Endothelial cell of umbilical vein (primary cell): ENCODE measurements at regions not wholly inside any gene's neighbourhood (a gene's known extent, or its start where the extent isn't known, plus 50 kb on each side); places are given as distances from the start of the nearest gene placed in this dataset.

Experiments
- BruUV-seq: library from RNA; stranded (reverse); fragments of 400-500 nt; replicated peaks from 2 replicates; lab custom pipeline; 2021; lab: Mats Ljungman, UMichigan
- CTCF ChIA-PET: fragments of 300-600, 350-600 bp; sonication (Branson Sonifier 250); formaldehyde crosslinking; loops from one replicate; lab custom pipeline; 2021; ENCODE audit warnings: antibody characterized with exemption, inconsistent platforms; lab: Charles Lee
- POLR2A ChIA-PET: fragments of 300-600, 350-600 bp; sonication (Branson Sonifier 250); formaldehyde crosslinking; loops from one replicate; lab custom pipeline; 2021; ENCODE audit warnings: antibody characterized with exemption, inconsistent platforms; lab: Charles Lee
- DNase-seq: peaks from one replicate; pipeline ENCODE4 v3.0.0-alpha.2; 2011; ENCODE audit warnings: low read depth, low spot score
- FAIRE-seq: peaks from 2 replicates; lab custom pipeline; 2011; peaks lifted over from hg19 to GRCh38; lab: Jason Lieb, UNC
- H2AFZ ChIP-seq: 2 replicates; pipeline ENCODE4 v1.6.0; 2012; ENCODE audit warnings: low read depth, low read length, control low read depth, inconsistent platforms
- H3K27ac ChIP-seq: 2 replicates; pipeline ENCODE4 v1.5.1; 2011; ENCODE audit warnings: low read depth, mild to moderate bottlenecking, control low read depth, low read length, moderate library complexity; ENCODE audit not compliant: insufficient read depth
- H3K27me3 ChIP-seq, 2 experiments: 2 replicates each; pipeline versions ENCODE4 v1.6.0 to v1.6.1; 2011; ENCODE audit warnings: low read length in 2 of 2, mixed read lengths in 1 of 2; ENCODE audit not compliant: control insufficient read depth in 2 of 2, insufficient read depth in 2 of 2
- H3K36me3 ChIP-seq, 2 experiments: 2 replicates in 1 of 2; 3 replicates in 1 of 2; pipeline ENCODE4 v1.5.1; 2011; ENCODE audit warnings: low read length in 2 of 2, mild to moderate bottlenecking in 1 of 2, moderate library complexity in 1 of 2; ENCODE audit not compliant: control insufficient read depth in 2 of 2, insufficient read depth in 2 of 2; ENCODE audit errors: extremely low read depth in 1 of 2
- H3K4me1 ChIP-seq: 3 replicates; pipeline ENCODE4 v1.5.1; 2011; ENCODE audit warnings: mild to moderate bottlenecking, low read length; ENCODE audit not compliant: control insufficient read depth, insufficient read depth; ENCODE audit errors: extremely low read depth
- H3K4me2 ChIP-seq: 2 replicates; pipeline ENCODE4 v1.6.1; 2011; ENCODE audit warnings: low read length, control low read depth, mixed read lengths; ENCODE audit not compliant: insufficient read depth
- H3K4me3 ChIP-seq, 3 experiments: fragments of 200-600 bp in 1 of 3; sonication (generic), shearing (Covaris generic) in 1 of 3; replicated peaks in 1 of 3; 2 replicates each; pipeline ENCODE4 v1.5.1; 2011 to 2016; ENCODE audit warnings: control low read depth in 3 of 3, low read length in 3 of 3, mild to moderate bottlenecking in 2 of 3, inconsistent platforms in 1 of 3, low read depth in 1 of 3, moderate library complexity in 1 of 3; ENCODE audit not compliant: insufficient read depth in 1 of 3
- H3K79me2 ChIP-seq: 2 replicates; pipeline ENCODE4 v1.6.0; 2012; ENCODE audit warnings: low read length, inconsistent platforms; ENCODE audit not compliant: control insufficient read depth, insufficient read depth
- H3K9ac ChIP-seq: replicated peaks from 2 replicates; pipeline ENCODE3; 2011; ENCODE audit warnings: low read length, control low read depth; ENCODE audit not compliant: insufficient read depth; ENCODE audit errors: extremely low read depth
- H3K9me1 ChIP-seq: replicated peaks from 3 replicates; pipeline ENCODE4 v1.6.0; 2011; ENCODE audit warnings: mild to moderate bottlenecking, low read length; ENCODE audit not compliant: control insufficient read depth, insufficient read depth; ENCODE audit errors: extremely low read depth
- H3K9me3 ChIP-seq: replicated peaks from 2 replicates; pipeline ENCODE4 v1.5.1; 2012; ENCODE audit warnings: low read length, inconsistent platforms; ENCODE audit not compliant: control insufficient read depth, insufficient read depth
- H4K20me1 ChIP-seq: replicated peaks from 2 replicates; pipeline ENCODE3; 2011; ENCODE audit warnings: mild to moderate bottlenecking, low read length; ENCODE audit not compliant: control insufficient read depth, insufficient read depth; ENCODE audit errors: extremely low read depth
- CTCF ChIP-seq, 2 donors: IDR thresholded peaks; 1 replicate in 1 of 2; 2 replicates in 1 of 2; pipeline ENCODE4 v1.5.1; 2011; ENCODE audit warnings: low read length in 2 of 2, mild to moderate bottlenecking in 2 of 2, moderate library complexity in 2 of 2, control low read depth in 1 of 2, inconsistent platforms in 1 of 2, low read depth in 1 of 2; ENCODE audit not compliant: insufficient read depth in 1 of 2; ENCODE audit errors: extremely low read depth in 1 of 2
- EZH2 ChIP-seq: IDR thresholded peaks from 2 replicates; pipeline ENCODE4 v1.6.1; 2012; ENCODE audit warnings: borderline replicate concordance, low read depth, mild to moderate bottlenecking, moderate library complexity, low read length, inconsistent platforms; ENCODE audit not compliant: severe bottlenecking
- FOS ChIP-seq: IDR thresholded peaks from 2 replicates; pipeline ENCODE4 v1.6.1; 2011; ENCODE audit warnings: mild to moderate bottlenecking, low read length, moderate library complexity, borderline replicate concordance; ENCODE audit not compliant: insufficient read depth
- GATA2 ChIP-seq: IDR thresholded peaks from 2 replicates; pipeline ENCODE4 v1.7.0; 2011; ENCODE audit warnings: low read depth, mild to moderate bottlenecking, moderate library complexity, mixed read lengths, low read length; ENCODE audit not compliant: insufficient read length, insufficient read depth
- JUN ChIP-seq: IDR thresholded peaks from 2 replicates; pipeline ENCODE4 v1.6.1; 2011; ENCODE audit warnings: borderline replicate concordance, low read depth; ENCODE audit not compliant: insufficient read length, insufficient read depth
- MAX ChIP-seq: IDR thresholded peaks from 2 replicates; pipeline ENCODE4 v1.6.1; 2011; ENCODE audit not compliant: insufficient read depth, insufficient read length
- MYC ChIP-seq: IDR thresholded peaks from one replicate; pipeline ENCODE4 v1.6.1; 2011; ENCODE audit warnings: mild to moderate bottlenecking, low read depth, low read length
- POLR2A ChIP-seq: IDR thresholded peaks from 2 replicates; pipeline ENCODE4 v1.6.1; 2012; ENCODE audit warnings: low read depth, mild to moderate bottlenecking, control low read depth, low read length
- POLR2AphosphoS5 ChIP-seq: IDR thresholded peaks from 2 replicates; pipeline ENCODE4 v1.6.1; 2012; ENCODE audit warnings: low read depth, mild to moderate bottlenecking, control low read depth, low read length, moderate library complexity; ENCODE audit not compliant: insufficient read depth
- dilution Hi-C: fragments of 300-500 bp; cut with MboI; formaldehyde crosslinking; loops from one replicate; pipeline ENCODE4 v1.15.0; 2019; ENCODE audit warnings: low sequenced_read_pairs; ENCODE audit not compliant: extremely low pct_ligation_motif_present
- intact Hi-C: fragments of 100-400 bp; cut with micrococcal nuclease; formaldehyde crosslinking; loops from one replicate; pipeline ENCODE4 v1.10.0; 2022

- Histone ChIP-seq H4K20me1 (no peaks in the 10 kb centered on the region), H3K36me3 (no peaks in the 10 kb centered on the region), H3K4me3 (no peak overlapping the region), H2AFZ (no peak overlapping the region), H3K27me3 (no peaks in the 10 kb centered on the region), H3K4me2 (no peak overlapping the region), H3K9me3 (no peaks in the 10 kb centered on the region), H3K4me1 (no peaks in the 10 kb centered on the region), H3K9ac (no peak overlapping the region), H3K9me1 (no peaks in the 10 kb centered on the region), H3K27ac (no peak overlapping the region), H3K79me2 (no peaks in the 10 kb centered on the region)
- DNase-seq (no peak), FAIRE-seq (no peak)
- CTCF ChIA-PET: no interaction called here
- POLR2A ChIA-PET: no interaction called here
- TF ChIP-seq JUN (no peak), EZH2 (no peak), MAX (no peak), GATA2 (no peak), POLR2A (no peak), CTCF (IDR thresholded peaks at IDR 0.05; ENCODE audit: extremely low read depth in 1 of 2, insufficient read depth in 1 of 2, low read depth in 1 of 2, low read length in 2 of 2) (no peak), MYC (no peak), FOS (no peak), POLR2AphosphoS5 (no peak)
- no TSS peak for BruUV-seq
- dilution Hi-C loops: no loop called here
- intact Hi-C loops: no loop called here
Measured at GRCh38 chr18:51686590-51686989, 489.1 kb upstream of the MEX3C start.
